Effector memory CD8-positive, alpha-beta T cell (primary cell): ENCODE measurements at regions not wholly inside any gene's neighbourhood (a gene's known extent, or its start where the extent isn't known, plus 50 kb on each side); places are given as distances from the start of the nearest gene placed in this dataset.
"Not testable (repeated sequence)": the region's sequence is repeated elsewhere in the genome, so short reads cannot be mapped to it uniquely, and the experiment has no call there.

ENCODE experiments used
- ATAC-seq: fragments of 150-1000 bp; cut with Tn5 transposase; replicated peaks from 2 replicates; pipeline ENCODE4 v1.10.0; 2021; ENCODE audit warnings: mild to moderate bottlenecking, moderate library complexity
- DNase-seq, 3 experiments: peaks; one replicate each; pipeline ENCODE4 v3.0.0; 2021
- H3K27ac Mint-ChIP-seq, 2 donors: one replicate each; pipeline ENCODE4 v1.8.0; 2022; ENCODE audit warnings: mild to moderate bottlenecking in 2 of 2, mixed read lengths in 2 of 2, moderate library complexity in 2 of 2
- H3K27me3 Mint-ChIP-seq, 2 donors: one replicate each; pipeline ENCODE4 v1.8.0; 2022; ENCODE audit warnings: mixed read lengths in 2 of 2
- H3K36me3 Mint-ChIP-seq: one replicate; pipeline ENCODE4 v1.8.0; 2022; ENCODE audit warnings: mild to moderate bottlenecking, moderate library complexity, mixed read lengths; ENCODE audit not compliant: insufficient read depth
- H3K4me1 Mint-ChIP-seq, 2 donors: one replicate each; pipeline ENCODE4 v1.8.0; 2022; ENCODE audit warnings: low read depth in 2 of 2, mixed read lengths in 2 of 2
- H3K4me3 Mint-ChIP-seq, 2 donors: one replicate each; pipeline ENCODE4 v1.8.0; 2022; ENCODE audit warnings: mild to moderate bottlenecking in 2 of 2, mixed read lengths in 2 of 2, moderate library complexity in 2 of 2
- H3K9me3 Mint-ChIP-seq, 2 donors: one replicate each; pipeline ENCODE4 v1.8.0; 2022; ENCODE audit warnings: mixed read lengths in 2 of 2

DNA sequence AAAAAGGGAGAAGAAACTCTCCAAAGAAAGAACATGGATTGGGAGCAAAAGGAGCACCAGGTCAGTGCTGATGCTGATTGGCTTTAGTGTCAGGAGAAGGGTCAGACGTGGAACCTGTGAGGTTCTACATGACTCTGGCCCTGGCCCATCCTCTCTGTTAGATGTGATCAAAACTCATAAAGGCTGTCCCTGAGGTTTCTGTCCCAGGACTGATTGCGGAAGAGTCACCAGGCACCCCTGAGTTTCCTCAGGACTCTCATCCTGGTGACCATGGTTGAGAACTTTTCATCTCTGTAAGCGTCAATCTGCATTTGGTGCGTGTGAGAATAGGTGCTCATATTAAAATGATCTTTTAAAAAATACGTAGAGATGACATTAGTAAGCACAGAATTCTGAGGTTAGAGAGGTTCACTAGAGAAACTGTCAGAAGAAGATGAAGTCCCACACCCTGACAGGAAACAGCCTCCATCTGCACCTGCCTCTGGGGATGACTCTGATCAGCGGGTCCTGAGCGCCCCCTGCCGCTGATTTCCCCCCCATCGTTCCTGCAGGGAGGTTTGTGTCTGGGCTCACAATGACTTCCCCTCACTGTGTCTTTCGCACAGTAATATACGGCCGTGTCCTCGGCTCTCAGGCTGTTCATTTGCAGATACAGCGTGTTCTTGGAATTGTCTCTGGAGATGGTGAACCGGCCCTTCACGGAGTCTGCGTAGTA is 741.8 kb downstream of the TMEM121 start:
- Mint-ChIP-seq H3K4me1 (peaks cover 0 to 6% of the 10 kb centered on the region in 2 donors), H3K9me3 (no peaks in the 10 kb centered on the region), H3K36me3 (no peaks in the 10 kb centered on the region), H3K27ac (no peak overlapping the region), H3K27me3 (peaks cover 7 to 84% of the 10 kb centered on the region in 2 donors), H3K4me3 (no peak overlapping the region)
- DNase-seq (peak; percentile 54 to 62 (median 61)), ATAC-seq (peak; percentile 64)

DNA sequence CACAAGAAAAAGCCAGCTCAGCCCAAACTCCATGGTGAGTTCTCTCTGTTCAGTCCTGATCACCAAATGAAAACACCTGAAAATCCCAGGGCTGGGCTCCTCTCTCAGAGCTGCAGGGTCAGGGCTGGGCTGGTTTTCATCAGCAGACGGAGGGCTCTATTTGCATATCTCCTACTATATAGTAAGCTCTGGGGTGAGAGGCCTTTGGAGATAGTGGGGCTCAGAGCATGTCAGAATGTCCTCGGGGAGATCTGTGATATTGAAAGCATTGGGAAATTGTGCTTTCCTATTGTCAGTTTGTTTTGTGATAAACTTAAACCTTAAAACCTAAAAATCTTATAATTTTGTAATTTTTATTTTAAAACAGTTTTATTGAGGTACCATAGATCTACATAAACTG is 742.6 kb downstream of the TMEM121 start:
- peaks cover 7 to 81% of the 10 kb centered on the region in 2 donors for H3K27me3 Mint-ChIP-seq
- H3K4me3 Mint-ChIP-seq: no peak overlapping the region
- peaks cover 0 to 6% of the 10 kb centered on the region in 2 donors for H3K4me1 Mint-ChIP-seq
- no peak for DNase-seq
- no peak overlapping the region for H3K27ac Mint-ChIP-seq
- no peak for ATAC-seq
- H3K36me3 Mint-ChIP-seq: no peaks in the 10 kb centered on the region
- H3K9me3 Mint-ChIP-seq: no peaks in the 10 kb centered on the region

- no peaks in the 10 kb centered on the region for H3K9me3 Mint-ChIP-seq
- H3K4me1 Mint-ChIP-seq: peaks cover 0 to 6% of the 10 kb centered on the region in 2 donors
- H3K27me3 Mint-ChIP-seq: peaks cover 2 to 81% of the 10 kb centered on the region in 2 donors
- no peaks in the 10 kb centered on the region for H3K36me3 Mint-ChIP-seq
- DNase-seq (no peak), ATAC-seq (no peak)
- H3K27ac Mint-ChIP-seq: no peak overlapping the region
- no peak overlapping the region for H3K4me3 Mint-ChIP-seq
Measured at GRCh38 chr14:106269451-106270204, 743.2 kb downstream of the TMEM121 start.

GRCh38 chr14:106270476-106271121 is 744.2 kb downstream of the TMEM121 start:
- peaks cover 0 to 77% of the 10 kb centered on the region in 2 donors for H3K27me3 Mint-ChIP-seq
- not testable (repeated sequence) for H3K9me3 Mint-ChIP-seq

GRCh38 chr14:106276326-106277267 is 750.2 kb downstream of the TMEM121 start:
- ATAC-seq: peak; percentile 84
- H3K27me3 Mint-ChIP-seq: peaks cover 0 to 69% of the 10 kb centered on the region in 2 donors
- H3K27ac Mint-ChIP-seq: peak overlapping the region in 1 of 2 donors; percentile 53
- DNase-seq: peak; percentile 16 to 32 (median 18)
- H3K9me3 Mint-ChIP-seq: no peaks in the 10 kb centered on the region
- peak overlapping the region; percentile 9 to 37 for H3K4me3 Mint-ChIP-seq
- H3K4me1 Mint-ChIP-seq: peaks cover 8 to 12% of the 10 kb centered on the region in 2 donors
- H3K36me3 Mint-ChIP-seq: no peaks in the 10 kb centered on the region

More at GRCh38 chr14:106270476-106271121, 744.2 kb downstream of the TMEM121 start:
- ATAC-seq, H3K4me3 Mint-ChIP-seq, DNase-seq, H3K36me3 Mint-ChIP-seq, H3K4me1 Mint-ChIP-seq, H3K27ac Mint-ChIP-seq: not testable (repeated sequence)

- H3K27me3 Mint-ChIP-seq: peaks cover 0 to 69% of the 10 kb centered on the region in 2 donors
- H3K27ac Mint-ChIP-seq: no peak overlapping the region
- H3K4me1 Mint-ChIP-seq: peaks cover 8 to 12% of the 10 kb centered on the region in 2 donors
- H3K4me3 Mint-ChIP-seq: peak overlapping the region in 1 of 2 donors; percentile 27
- DNase-seq: peak in 2 of 3 experiments; percentile 12 to 14
- no peak for ATAC-seq
- no peaks in the 10 kb centered on the region for H3K9me3 Mint-ChIP-seq
- H3K36me3 Mint-ChIP-seq: no peaks in the 10 kb centered on the region
Measured at GRCh38 chr14:106277503-106277902, 751.1 kb downstream of the TMEM121 start.

DNA sequence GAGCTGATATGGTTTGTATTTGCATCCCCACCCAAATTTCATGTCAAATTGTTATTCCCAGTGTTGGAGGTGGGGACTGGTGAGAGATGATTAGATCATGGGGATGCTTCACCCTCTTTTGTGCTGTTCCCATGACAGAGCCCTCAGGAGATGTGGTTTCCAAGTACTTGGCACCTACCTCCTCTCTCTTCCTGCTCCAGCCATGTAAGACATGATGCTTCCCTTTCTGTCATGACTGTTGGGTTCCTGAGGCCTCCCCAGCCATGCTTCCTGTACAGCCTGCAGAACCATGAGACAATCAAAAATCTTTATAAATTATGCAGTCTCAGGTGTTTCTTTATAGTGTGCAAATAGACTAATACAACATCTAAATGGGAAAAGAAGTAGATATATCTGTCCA is 754.5 kb downstream of the TMEM121 start:
- H3K27me3 Mint-ChIP-seq: peaks cover 11 to 64% of the 10 kb centered on the region in 2 donors
- no peaks in the 10 kb centered on the region for H3K9me3 Mint-ChIP-seq
- ATAC-seq (no peak), DNase-seq (no peak)
- no peak overlapping the region for H3K27ac Mint-ChIP-seq
- H3K36me3 Mint-ChIP-seq: no peaks in the 10 kb centered on the region
- H3K4me3 Mint-ChIP-seq: no peak overlapping the region
- H3K4me1 Mint-ChIP-seq: peaks cover 8 to 12% of the 10 kb centered on the region in 2 donors

GRCh38 chr14:106286697-106287290 is 760.4 kb downstream of the TMEM121 start:
- H3K27ac Mint-ChIP-seq: no peak overlapping the region
- peaks cover 28 to 65% of the 10 kb centered on the region in 2 donors for H3K27me3 Mint-ChIP-seq
- no peaks in the 10 kb centered on the region for H3K4me1 Mint-ChIP-seq
- no peak overlapping the region for H3K4me3 Mint-ChIP-seq
- H3K36me3 Mint-ChIP-seq: no peaks in the 10 kb centered on the region
- DNase-seq (no peak), ATAC-seq (no peak)
- no peaks in the 10 kb centered on the region for H3K9me3 Mint-ChIP-seq

DNA sequence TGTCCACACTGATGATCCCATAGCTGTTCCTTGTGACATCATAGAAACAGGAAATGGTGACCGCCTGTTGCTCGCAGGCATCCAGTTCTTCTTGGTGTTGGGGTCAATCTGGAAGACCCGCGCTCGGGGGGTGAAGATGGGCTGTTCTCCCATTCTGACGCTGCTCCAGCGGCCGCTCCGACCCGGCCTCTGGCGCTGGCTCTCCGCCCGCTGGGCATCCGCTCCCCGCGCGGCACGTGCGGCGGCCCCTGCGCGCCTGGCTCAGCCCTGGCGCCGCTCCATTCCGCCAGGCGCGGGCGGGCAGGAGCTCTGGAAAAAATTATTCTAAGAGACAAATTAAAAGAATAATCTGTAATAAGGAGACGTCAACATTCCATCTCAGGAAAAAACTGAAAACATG is 761.1 kb downstream of the TMEM121 start:
- ATAC-seq (no peak), DNase-seq (no peak)
- Mint-ChIP-seq H3K27me3 (peaks cover 28 to 58% of the 10 kb centered on the region in 2 donors), H3K4me1 (no peaks in the 10 kb centered on the region), H3K36me3 (no peaks in the 10 kb centered on the region), H3K4me3 (no peak overlapping the region), H3K27ac (no peak overlapping the region), H3K9me3 (no peaks in the 10 kb centered on the region)

DNA sequence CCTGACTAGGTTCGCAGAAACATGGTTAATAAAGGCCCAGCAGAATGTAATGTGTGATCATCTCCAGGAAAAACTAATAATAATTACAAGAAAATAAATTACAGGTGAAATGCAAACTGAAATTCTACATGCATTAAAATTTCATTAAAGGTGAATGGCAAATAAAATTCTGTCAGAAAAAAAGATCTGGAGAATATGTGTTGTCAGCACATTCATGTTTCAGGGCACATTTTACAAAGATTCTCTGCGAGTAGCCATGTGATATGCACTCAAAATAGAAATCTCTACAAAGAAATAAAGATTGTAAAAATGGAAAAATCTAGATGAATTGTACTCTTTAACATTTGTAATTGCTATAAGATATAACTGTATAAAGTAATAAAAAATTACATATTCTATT is 765.2 kb downstream of the TMEM121 start:
- no peaks in the 10 kb centered on the region for H3K4me1 Mint-ChIP-seq
- H3K4me3 Mint-ChIP-seq: no peak overlapping the region
- ATAC-seq (no peak), DNase-seq (no peak)
- H3K27ac Mint-ChIP-seq: no peak overlapping the region
- H3K36me3 Mint-ChIP-seq: no peaks in the 10 kb centered on the region
- H3K27me3 Mint-ChIP-seq: peaks cover 29 to 70% of the 10 kb centered on the region in 2 donors
- no peaks in the 10 kb centered on the region for H3K9me3 Mint-ChIP-seq

DNA sequence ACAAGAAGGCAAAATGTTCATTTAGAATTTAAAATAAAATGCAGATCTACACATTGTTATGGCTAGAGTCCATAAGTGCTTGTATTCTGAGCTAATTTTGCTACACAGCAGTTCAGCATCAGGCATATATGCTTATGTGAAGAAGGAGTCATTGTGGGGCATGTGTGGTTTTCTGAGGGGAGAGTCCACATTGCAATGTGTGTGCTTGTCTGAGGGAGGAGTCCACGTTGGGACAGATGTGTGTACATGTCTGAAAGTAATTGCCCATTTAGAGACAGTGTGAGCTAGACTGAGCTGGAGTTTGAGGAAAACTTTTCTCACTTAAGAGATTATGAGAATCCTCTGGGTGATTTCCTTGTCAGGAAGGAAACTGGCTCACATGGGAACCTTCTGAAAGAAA is 767.9 kb downstream of the TMEM121 start:
- Mint-ChIP-seq H3K4me3 (no peak overlapping the region), H3K27ac (no peak overlapping the region), H3K27me3 (peaks cover 40 to 76% of the 10 kb centered on the region in 2 donors), H3K9me3 (no peaks in the 10 kb centered on the region), H3K36me3 (no peaks in the 10 kb centered on the region), H3K4me1 (no peaks in the 10 kb centered on the region)
- ATAC-seq: no peak
- no peak for DNase-seq

DNA sequence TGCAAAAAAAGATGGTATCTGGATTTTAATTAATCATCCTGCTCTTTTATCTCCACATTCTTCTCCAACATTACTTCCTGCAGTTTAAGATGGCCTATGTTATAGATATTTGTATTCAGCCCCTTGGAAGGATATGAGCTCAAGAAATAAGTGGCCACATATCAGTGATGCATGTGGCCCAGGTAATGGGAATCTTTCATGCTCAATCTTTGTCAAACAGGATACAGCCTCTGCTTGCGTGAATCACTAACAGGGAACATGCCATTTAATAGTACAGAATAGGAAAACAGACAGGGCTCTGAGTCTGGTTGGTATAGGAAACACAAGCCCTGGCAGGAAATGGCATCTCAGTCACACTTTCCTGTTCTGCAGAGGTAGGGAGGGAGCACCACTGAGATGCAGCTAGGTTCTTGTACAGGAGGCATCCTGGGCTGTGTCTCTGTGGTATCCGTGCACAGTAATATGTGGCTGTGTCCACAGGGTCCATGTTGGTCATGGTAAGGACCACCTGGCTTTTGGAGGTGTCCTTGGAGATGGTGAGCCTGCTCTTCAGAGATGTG is 774.6 kb downstream of the TMEM121 start:
- not testable (repeated sequence) for H3K27ac Mint-ChIP-seq, H3K9me3 Mint-ChIP-seq, H3K4me1 Mint-ChIP-seq, DNase-seq, H3K36me3 Mint-ChIP-seq, H3K4me3 Mint-ChIP-seq
- peaks cover 24 to 65% of the 10 kb centered on the region in 2 donors for H3K27me3 Mint-ChIP-seq
- ATAC-seq: peak; percentile 48
